ENCODE measurements at regions not wholly inside any gene's neighbourhood (a gene's known extent, or its start where the extent isn't known, plus 50 kb on each side); places are given as distances from the start of the nearest gene placed in this dataset.

- TF ChIP-seq CTCF (IDR thresholded peaks at IDR 0.05) (no peak), POLR2A (IDR thresholded peaks at IDR 0.05) (no peak)
Observed at GRCh38 chr2:189382668-189383067, 58.6 kb upstream of the WDR75 start.
